Esophagus muscularis mucosa (tissue), 3 donors: ENCODE measurements at regions not wholly inside any gene's neighbourhood (a gene's known extent, or its start where the extent isn't known, plus 50 kb on each side); places are given as distances from the start of the nearest gene placed in this dataset.

Experiments used
- POLR2A ChIP-seq: fragments of 450-650 bp; IDR thresholded peaks from one replicate; pipeline ENCODE4 v1.6.1; 2017; ENCODE audit warnings: antibody characterized with exemption, moderate library complexity, mild to moderate bottlenecking, low read depth
- TF ChIP-seq, protein P1 (sequence below), 3 experiments: fragments of 200-600 bp in 2 of 3; fragments of 450-650 bp in 1 of 3; sonication (generic) in 2 of 3; IDR thresholded peaks; one replicate each; pipeline ENCODE4 v1.5.1; 2017 to 2019; ENCODE audit warnings: antibody characterized with exemption in 3 of 3, mild to moderate bottlenecking in 2 of 3, moderate library complexity in 1 of 3

- TF ChIP-seq, protein P1, sequence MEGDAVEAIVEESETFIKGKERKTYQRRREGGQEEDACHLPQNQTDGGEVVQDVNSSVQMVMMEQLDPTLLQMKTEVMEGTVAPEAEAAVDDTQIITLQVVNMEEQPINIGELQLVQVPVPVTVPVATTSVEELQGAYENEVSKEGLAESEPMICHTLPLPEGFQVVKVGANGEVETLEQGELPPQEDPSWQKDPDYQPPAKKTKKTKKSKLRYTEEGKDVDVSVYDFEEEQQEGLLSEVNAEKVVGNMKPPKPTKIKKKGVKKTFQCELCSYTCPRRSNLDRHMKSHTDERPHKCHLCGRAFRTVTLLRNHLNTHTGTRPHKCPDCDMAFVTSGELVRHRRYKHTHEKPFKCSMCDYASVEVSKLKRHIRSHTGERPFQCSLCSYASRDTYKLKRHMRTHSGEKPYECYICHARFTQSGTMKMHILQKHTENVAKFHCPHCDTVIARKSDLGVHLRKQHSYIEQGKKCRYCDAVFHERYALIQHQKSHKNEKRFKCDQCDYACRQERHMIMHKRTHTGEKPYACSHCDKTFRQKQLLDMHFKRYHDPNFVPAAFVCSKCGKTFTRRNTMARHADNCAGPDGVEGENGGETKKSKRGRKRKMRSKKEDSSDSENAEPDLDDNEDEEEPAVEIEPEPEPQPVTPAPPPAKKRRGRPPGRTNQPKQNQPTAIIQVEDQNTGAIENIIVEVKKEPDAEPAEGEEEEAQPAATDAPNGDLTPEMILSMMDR (IDR thresholded peaks at IDR 0.05): no peak
- no peak for TF ChIP-seq POLR2A
Measured at GRCh38 chr2:120624061-120624737, 111.5 kb upstream of the GLI2 start.
